GM18870 (cell line): ENCODE measurements at regions not wholly inside any gene's neighbourhood (a gene's known extent, or its start where the extent isn't known, plus 50 kb on each side); places are given as distances from the start of the nearest gene placed in this dataset.
"Not testable (repeated sequence)": the region's sequence is repeated elsewhere in the genome, so short reads cannot be mapped to it uniquely, and the experiment has no call there.

Experiments used
- ATAC-seq: cut with Tn5 transposase; IDR thresholded peaks from one replicate; pipeline ENCODE4 v1.9.1; 2021; ENCODE audit warnings: moderate library complexity; ENCODE audit not compliant: unreplicated experiment

- ATAC-seq = not testable (repeated sequence)
Observed at GRCh38 chr17:27090450-27091042, 203.4 kb upstream of the WSB1 start.

GRCh38 chr17:27091043-27091497 is 202.8 kb upstream of the WSB1 start:
- no peak for ATAC-seq

- ATAC-seq = not testable (repeated sequence)
Observed at GRCh38 chr17:27094179-27094578, 199.7 kb upstream of the WSB1 start.

GRCh38 chr17:27095821-27096220 is 198.1 kb upstream of the WSB1 start:
- ATAC-seq = not testable (repeated sequence)

GRCh38 chr17:27099266-27099665 is 194.6 kb upstream of the WSB1 start:
- not testable (repeated sequence) for ATAC-seq

- not testable (repeated sequence) for ATAC-seq
Observed at GRCh38 chr17:27104605-27105221, 189.2 kb upstream of the WSB1 start.

- ATAC-seq = no peak
Observed at GRCh38 chr17:27105636-27106035, 188.3 kb upstream of the WSB1 start.

- no peak for ATAC-seq
Observed at GRCh38 chr17:27106347-27106981, 187.4 kb upstream of the WSB1 start.

- ATAC-seq = no peak
Observed at GRCh38 chr17:27106982-27107360, 186.9 kb upstream of the WSB1 start.

GRCh38 chr17:27107386-27108328 is 186.3 kb upstream of the WSB1 start:
- ATAC-seq = not testable (repeated sequence)

- no peak for ATAC-seq
Observed at GRCh38 chr17:27109346-27109745, 184.6 kb upstream of the WSB1 start.

- ATAC-seq = no peak
Observed at GRCh38 chr17:27153005-27153404, 140.9 kb upstream of the WSB1 start.

GRCh38 chr17:27155866-27156265 is 138.0 kb upstream of the WSB1 start:
- no peak for ATAC-seq

GRCh38 chr17:27157297-27157696 is 136.6 kb upstream of the WSB1 start:
- ATAC-seq = no peak

- no peak for ATAC-seq
Observed at GRCh38 chr17:27157898-27158297, 136.0 kb upstream of the WSB1 start.

- ATAC-seq = no peak
Observed at GRCh38 chr17:27158382-27158781, 135.5 kb upstream of the WSB1 start.

GRCh38 chr17:27180322-27180721 is 113.6 kb upstream of the WSB1 start:
- ATAC-seq = no peak

- not testable (repeated sequence) for ATAC-seq
Observed at GRCh38 chr17:27181379-27181925, 112.5 kb upstream of the WSB1 start.

- ATAC-seq = no peak
Observed at GRCh38 chr17:27181935-27182334, 112.0 kb upstream of the WSB1 start.

- ATAC-seq = not testable (repeated sequence)
Observed at GRCh38 chr17:27197505-27197904, 96.4 kb upstream of the WSB1 start.

GRCh38 chr17:27199948-27200347 is 94.0 kb upstream of the WSB1 start:
- no peak for ATAC-seq
